ENCODE measurements at regions not wholly inside any gene's neighbourhood (a gene's known extent, or its start where the extent isn't known, plus 50 kb on each side); places are given as distances from the start of the nearest gene placed in this dataset.

- H3K27me3 ChIP-seq (ENCODE audit: control insufficient read depth, insufficient read depth, low read length) = no peaks in the 10 kb centered on the region
- H3K36me3 ChIP-seq (ENCODE audit: control insufficient read depth, insufficient read depth, low read length) = no peaks in the 10 kb centered on the region
- TF ChIP-seq CTCF (IDR thresholded peaks at IDR 0.05; ENCODE audit: insufficient read depth, low read length, poor library complexity, severe bottlenecking) = no peak
- DNase-seq (ENCODE audit: low read depth) = no peak
- no peak overlapping the region for H3K4me3 ChIP-seq (ENCODE audit: low read depth, low read length)
These were observed 99.9 kb downstream of the CLDN1 start for GRCh38 chr3:190222360-190222759.

DNA sequence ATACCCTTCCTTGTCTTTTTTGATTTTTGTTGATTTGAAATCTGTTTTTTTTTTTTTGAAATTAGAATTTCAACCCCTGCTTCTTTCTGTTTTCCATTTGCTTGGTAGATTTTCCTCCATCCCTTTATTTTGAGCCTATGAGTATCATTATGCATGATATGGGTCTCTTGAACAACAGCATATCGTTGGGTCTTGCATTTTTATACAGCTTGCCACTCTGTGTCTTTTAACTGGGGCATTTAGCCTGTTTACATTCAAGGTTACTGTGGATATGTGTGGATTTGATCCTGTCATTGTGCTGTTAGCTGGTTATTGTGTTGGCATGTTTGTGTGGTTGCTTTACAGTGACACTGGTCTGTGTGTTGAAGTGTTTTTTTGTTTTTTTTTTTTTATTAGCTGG lies 99.7 kb upstream of the P3H2 start:
- DNase-seq (ENCODE audit: low read depth) = no peak
- Histone ChIP-seq H3K36me3 (ENCODE audit: control insufficient read depth, insufficient read depth, low read length) (no peaks in the 10 kb centered on the region), H3K27me3 (ENCODE audit: control insufficient read depth, insufficient read depth, low read length) (no peaks in the 10 kb centered on the region), H3K4me3 (ENCODE audit: low read depth, low read length) (no peak overlapping the region)
- no peak for TF ChIP-seq CTCF (IDR thresholded peaks at IDR 0.05; ENCODE audit: insufficient read depth, low read length, poor library complexity, severe bottlenecking)

GRCh38 chr3:190217081-190217480 lies 96.4 kb upstream of the P3H2 start:
- H3K4me3 ChIP-seq (ENCODE audit: low read depth, low read length) = no peak overlapping the region
- no peaks in the 10 kb centered on the region for H3K36me3 ChIP-seq (ENCODE audit: control insufficient read depth, insufficient read depth, low read length)
- no peaks in the 10 kb centered on the region for H3K27me3 ChIP-seq (ENCODE audit: control insufficient read depth, insufficient read depth, low read length)
- no peak for TF ChIP-seq CTCF (IDR thresholded peaks at IDR 0.05; ENCODE audit: insufficient read depth, low read length, poor library complexity, severe bottlenecking)
- no peak for DNase-seq (ENCODE audit: low read depth)

DNA sequence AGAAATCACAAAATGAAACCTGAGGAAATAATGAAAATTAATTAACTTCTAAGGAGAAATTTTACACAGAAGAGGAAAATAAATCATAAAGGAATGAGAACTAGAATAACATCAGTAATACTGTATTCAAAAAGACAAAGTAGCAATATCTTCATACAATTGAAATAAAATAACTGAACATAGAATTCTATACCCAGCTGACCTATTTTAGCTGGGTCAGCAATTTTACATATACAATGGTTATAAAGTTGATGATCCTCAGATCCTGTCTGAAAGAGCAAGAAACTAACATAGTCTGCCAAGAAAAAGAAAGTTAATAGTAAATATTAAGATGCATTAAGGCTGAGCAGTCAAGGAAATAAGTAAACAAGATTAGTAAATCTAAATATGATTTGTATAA lies 93.0 kb upstream of the P3H2 start:
- H3K4me3 ChIP-seq (ENCODE audit: low read depth, low read length) = no peak overlapping the region
- no peaks in the 10 kb centered on the region for H3K27me3 ChIP-seq (ENCODE audit: control insufficient read depth, insufficient read depth, low read length)
- TF ChIP-seq CTCF (IDR thresholded peaks at IDR 0.05; ENCODE audit: insufficient read depth, low read length, poor library complexity, severe bottlenecking) = no peak
- no peaks in the 10 kb centered on the region for H3K36me3 ChIP-seq (ENCODE audit: control insufficient read depth, insufficient read depth, low read length)
- no peak for DNase-seq (ENCODE audit: low read depth)

GRCh38 chr3:190210608-190211007 lies 89.9 kb upstream of the P3H2 start:
- H3K4me3 ChIP-seq (ENCODE audit: low read depth, low read length) = no peak overlapping the region
- TF ChIP-seq CTCF (IDR thresholded peaks at IDR 0.05; ENCODE audit: insufficient read depth, low read length, poor library complexity, severe bottlenecking) = no peak
- no peaks in the 10 kb centered on the region for H3K36me3 ChIP-seq (ENCODE audit: control insufficient read depth, insufficient read depth, low read length)
- no peaks in the 10 kb centered on the region for H3K27me3 ChIP-seq (ENCODE audit: control insufficient read depth, insufficient read depth, low read length)
- no peak for DNase-seq (ENCODE audit: low read depth)

DNA sequence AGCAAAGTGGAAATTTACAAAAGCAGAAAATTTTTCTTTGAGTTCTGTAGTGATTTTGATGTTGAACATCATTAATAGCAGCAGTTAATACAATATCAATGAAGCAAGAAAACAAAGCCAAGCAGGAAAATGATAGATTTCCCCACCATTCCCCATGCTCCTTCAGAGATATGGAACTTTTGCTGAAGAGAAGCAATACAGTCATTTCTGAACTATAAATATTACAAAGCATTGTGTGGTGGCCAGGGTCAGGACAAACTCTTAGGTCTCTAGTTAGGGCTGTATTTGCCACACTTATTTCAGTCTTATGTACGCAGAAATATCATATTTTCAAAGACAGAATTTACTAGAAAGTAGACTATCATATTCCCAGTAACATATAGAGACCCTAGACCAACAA lies 88.8 kb upstream of the P3H2 start:
- Histone ChIP-seq H3K4me3 (ENCODE audit: low read depth, low read length) (no peak overlapping the region), H3K27me3 (ENCODE audit: control insufficient read depth, insufficient read depth, low read length) (no peaks in the 10 kb centered on the region), H3K36me3 (ENCODE audit: control insufficient read depth, insufficient read depth, low read length) (no peaks in the 10 kb centered on the region)
- no peak for DNase-seq (ENCODE audit: low read depth)
- TF ChIP-seq CTCF (IDR thresholded peaks at IDR 0.05; ENCODE audit: insufficient read depth, low read length, poor library complexity, severe bottlenecking) = no peak

All from kidney epithelial cell (primary cell).